ENCODE measurements at regions not wholly inside any gene's neighbourhood (a gene's known extent, or its start where the extent isn't known, plus 50 kb on each side); places are given as distances from the start of the nearest gene placed in this dataset.

DNA sequence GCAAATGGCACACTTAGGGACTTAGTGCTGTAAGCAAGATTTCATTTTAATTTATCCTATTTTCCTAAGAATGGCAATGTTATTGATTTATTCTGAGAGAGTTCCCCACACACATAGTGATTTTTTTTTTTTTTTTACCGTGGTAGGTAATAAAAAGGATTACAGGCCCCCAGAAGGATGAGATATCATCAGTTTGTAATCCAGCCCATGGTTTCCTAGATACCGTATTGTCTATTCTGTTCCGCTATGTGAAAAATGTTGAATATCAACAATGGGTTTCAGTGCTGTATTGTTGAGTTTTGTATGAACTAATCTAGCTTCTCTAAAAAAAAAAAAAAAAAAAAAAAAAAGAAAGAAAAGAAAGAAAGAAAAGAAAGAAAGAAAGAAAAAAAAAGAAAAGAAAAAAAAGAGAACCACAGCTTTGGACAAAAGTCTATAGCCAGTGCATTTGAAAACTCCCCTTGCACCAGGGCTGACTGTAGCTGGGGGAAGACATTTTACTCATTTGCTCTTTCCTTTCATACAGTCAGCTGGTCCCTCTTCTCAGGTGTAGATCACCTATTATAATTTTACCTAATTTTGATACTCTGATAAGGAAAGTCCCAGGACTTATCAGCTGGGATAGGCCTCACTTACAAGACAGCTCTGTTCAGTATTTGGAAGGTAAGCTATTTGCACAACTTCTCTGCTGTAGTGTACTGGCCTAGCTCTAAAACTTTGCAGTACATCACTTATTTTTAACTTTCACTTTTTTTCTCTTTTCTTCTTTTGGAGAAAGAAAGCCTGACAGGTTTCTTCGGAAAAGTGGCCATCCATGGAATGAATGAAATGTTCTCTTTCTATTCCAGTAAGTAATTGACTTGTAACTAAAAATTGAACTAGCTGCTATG is 101.4 kb upstream of the SOX2 start:
- no peaks in the 10 kb centered on the region for H3F3A ChIP-seq (ENCODE audit: low read length, unreplicated experiment)
- no peaks in the 10 kb centered on the region for H3K36me3 ChIP-seq (ENCODE audit: low read depth, low read length)
- H4K20me1 ChIP-seq (ENCODE audit: low read length): no peaks in the 10 kb centered on the region
- ATAC-seq (no peak), DNase-seq (no peak)
- BruUV-seq (replicated peaks): no TSS peak
- no peak overlapping the region for H3K4me2 ChIP-seq (ENCODE audit: low read length)
- H3K9me2 ChIP-seq (replicated peaks; ENCODE audit: low read length): no peaks in the 10 kb centered on the region
- POLR2A ChIA-PET (ENCODE audit: unreplicated experiment): no interaction called here
- H3K79me2 ChIP-seq (ENCODE audit: low read length): no peaks in the 10 kb centered on the region
- no peaks in the 10 kb centered on the region for H3K9me3 ChIP-seq (ENCODE audit: low read length)
- H3K4me3 ChIP-seq (ENCODE audit: low read length): no peak overlapping the region
- H2AFZ ChIP-seq (ENCODE audit: low read length): no peak overlapping the region
- no peaks in the 10 kb centered on the region for H3K4me1 ChIP-seq (ENCODE audit: insufficient read depth, low read length)
- no peak overlapping the region for H3K27ac ChIP-seq (ENCODE audit: low read length)
- intact Hi-C loops (cut with micrococcal nuclease): no loop called here
- CTCF ChIA-PET: no interaction called here
- peaks cover 44% of the 10 kb centered on the region for H3K27me3 ChIP-seq (ENCODE audit: low read length)
- TF ChIP-seq, protein P1, sequence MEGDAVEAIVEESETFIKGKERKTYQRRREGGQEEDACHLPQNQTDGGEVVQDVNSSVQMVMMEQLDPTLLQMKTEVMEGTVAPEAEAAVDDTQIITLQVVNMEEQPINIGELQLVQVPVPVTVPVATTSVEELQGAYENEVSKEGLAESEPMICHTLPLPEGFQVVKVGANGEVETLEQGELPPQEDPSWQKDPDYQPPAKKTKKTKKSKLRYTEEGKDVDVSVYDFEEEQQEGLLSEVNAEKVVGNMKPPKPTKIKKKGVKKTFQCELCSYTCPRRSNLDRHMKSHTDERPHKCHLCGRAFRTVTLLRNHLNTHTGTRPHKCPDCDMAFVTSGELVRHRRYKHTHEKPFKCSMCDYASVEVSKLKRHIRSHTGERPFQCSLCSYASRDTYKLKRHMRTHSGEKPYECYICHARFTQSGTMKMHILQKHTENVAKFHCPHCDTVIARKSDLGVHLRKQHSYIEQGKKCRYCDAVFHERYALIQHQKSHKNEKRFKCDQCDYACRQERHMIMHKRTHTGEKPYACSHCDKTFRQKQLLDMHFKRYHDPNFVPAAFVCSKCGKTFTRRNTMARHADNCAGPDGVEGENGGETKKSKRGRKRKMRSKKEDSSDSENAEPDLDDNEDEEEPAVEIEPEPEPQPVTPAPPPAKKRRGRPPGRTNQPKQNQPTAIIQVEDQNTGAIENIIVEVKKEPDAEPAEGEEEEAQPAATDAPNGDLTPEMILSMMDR (conservative IDR thresholded peaks at IDR 0.05; ENCODE audit: low read depth, low read length): no peak
- TF ChIP-seq EZH2phosphoT487 (IDR thresholded peaks at IDR 0.05; ENCODE audit: borderline replicate concordance, low read length) (no peak), EZH2 (IDR thresholded peaks at IDR 0.05; ENCODE audit: low read length, unreplicated experiment) (no peak)
- no peak overlapping the region for H3K9ac ChIP-seq (ENCODE audit: low read length)

DNA sequence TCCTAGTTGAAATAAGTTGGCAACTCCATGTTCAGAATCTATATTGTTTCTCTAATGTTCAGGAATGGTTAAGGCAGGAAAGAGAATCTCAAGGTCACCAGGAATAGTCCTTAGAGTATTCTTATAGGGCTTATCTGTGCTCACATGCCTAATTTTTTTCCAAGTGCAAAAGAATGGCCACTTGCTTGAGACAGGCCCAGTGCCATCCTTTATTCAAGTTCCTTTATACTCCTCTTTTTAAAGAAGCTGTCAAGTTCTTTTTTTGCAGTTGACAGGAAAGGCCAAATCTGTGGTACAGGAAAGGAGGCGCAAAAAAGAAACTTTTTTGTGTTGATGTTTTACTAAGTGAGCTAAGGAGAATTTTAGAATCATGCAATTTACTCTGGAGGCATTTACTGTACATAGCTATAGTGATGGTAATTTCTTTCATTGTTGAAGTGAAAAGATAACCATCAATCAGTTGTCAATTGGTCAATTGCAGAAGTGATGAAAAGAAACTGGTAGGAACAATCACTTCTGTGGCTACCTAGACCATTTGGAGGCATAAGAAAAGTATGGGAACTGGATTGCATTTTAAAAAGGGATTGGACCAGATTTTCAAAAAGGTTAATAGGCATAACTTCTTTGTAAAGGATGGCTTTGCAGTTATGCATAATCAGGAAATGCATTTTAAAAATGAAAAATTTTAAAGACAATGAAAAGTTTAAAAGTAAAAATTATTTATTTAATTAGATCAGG is 102.5 kb upstream of the SOX2 start:
- CTCF ChIA-PET: no interaction called here
- Histone ChIP-seq H3K4me3 (ENCODE audit: low read length) (no peak overlapping the region), H3K79me2 (ENCODE audit: low read length) (no peaks in the 10 kb centered on the region), H3K36me3 (ENCODE audit: low read depth, low read length) (no peaks in the 10 kb centered on the region), H3K4me1 (ENCODE audit: insufficient read depth, low read length) (no peaks in the 10 kb centered on the region), H3K27me3 (ENCODE audit: low read length) (peaks cover 52% of the 10 kb centered on the region), H2AFZ (ENCODE audit: low read length) (no peak overlapping the region), H3K9me3 (ENCODE audit: low read length) (no peaks in the 10 kb centered on the region), H3F3A (ENCODE audit: low read length, unreplicated experiment) (no peaks in the 10 kb centered on the region), H3K9ac (ENCODE audit: low read length) (no peak overlapping the region), H3K9me2 (replicated peaks; ENCODE audit: low read length) (no peaks in the 10 kb centered on the region), H3K27ac (ENCODE audit: low read length) (no peak overlapping the region), H4K20me1 (ENCODE audit: low read length) (no peaks in the 10 kb centered on the region), H3K4me2 (ENCODE audit: low read length) (no peak overlapping the region)
- ATAC-seq: no peak
- POLR2A ChIA-PET (ENCODE audit: unreplicated experiment): no interaction called here
- DNase-seq: no peak
- intact Hi-C loops (cut with micrococcal nuclease): no loop called here
- TF ChIP-seq EZH2phosphoT487 (IDR thresholded peaks at IDR 0.05; ENCODE audit: borderline replicate concordance, low read length) (no peak), EZH2 (IDR thresholded peaks at IDR 0.05; ENCODE audit: low read length, unreplicated experiment) (no peak)
- TF ChIP-seq, protein P1 (conservative IDR thresholded peaks at IDR 0.05; ENCODE audit: low read depth, low read length): no peak
- BruUV-seq (replicated peaks): no TSS peak

DNA sequence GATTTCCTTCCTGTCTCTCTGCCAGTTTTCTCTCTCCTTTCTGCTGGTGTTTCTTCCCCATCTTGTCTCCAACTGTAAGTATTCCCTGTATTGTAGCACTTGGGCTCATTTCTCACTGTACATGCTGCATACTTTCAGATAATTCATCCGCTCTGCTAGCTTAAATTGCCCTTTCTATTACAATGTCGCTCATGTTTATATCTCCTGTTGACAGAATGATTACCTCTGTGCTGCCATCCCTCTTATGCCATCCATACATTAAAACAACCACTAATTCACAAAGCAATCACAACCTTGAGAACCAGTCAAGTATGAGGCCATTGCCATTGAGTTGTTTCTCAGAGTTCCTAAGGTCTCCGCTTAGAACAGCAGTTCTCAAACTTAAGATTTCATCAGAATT is 107.5 kb upstream of the SOX2 start:
- no peak overlapping the region for H3K4me3 ChIP-seq (ENCODE audit: low read length)
- no peaks in the 10 kb centered on the region for H3K79me2 ChIP-seq (ENCODE audit: low read length)
- CTCF ChIA-PET: no interaction called here
- H3K9me2 ChIP-seq (replicated peaks; ENCODE audit: low read length): no peaks in the 10 kb centered on the region
- no peaks in the 10 kb centered on the region for H3K4me1 ChIP-seq (ENCODE audit: insufficient read depth, low read length)
- no peaks in the 10 kb centered on the region for H3K9me3 ChIP-seq (ENCODE audit: low read length)
- peaks cover 28% of the 10 kb centered on the region for H3K27me3 ChIP-seq (ENCODE audit: low read length)
- no peak for ATAC-seq
- TF ChIP-seq, protein P1 (conservative IDR thresholded peaks at IDR 0.05; ENCODE audit: low read depth, low read length): no peak
- TF ChIP-seq EZH2 (IDR thresholded peaks at IDR 0.05; ENCODE audit: low read length, unreplicated experiment) (no peak), EZH2phosphoT487 (IDR thresholded peaks at IDR 0.05; ENCODE audit: borderline replicate concordance, low read length) (no peak)
- H3K27ac ChIP-seq (ENCODE audit: low read length): no peak overlapping the region
- POLR2A ChIA-PET (ENCODE audit: unreplicated experiment): no interaction called here
- no peak overlapping the region for H3K4me2 ChIP-seq (ENCODE audit: low read length)
- BruUV-seq (replicated peaks): no TSS peak
- DNase-seq: no peak
- no peak overlapping the region for H2AFZ ChIP-seq (ENCODE audit: low read length)
- intact Hi-C loops (cut with micrococcal nuclease): no loop called here
- H4K20me1 ChIP-seq (ENCODE audit: low read length): no peaks in the 10 kb centered on the region
- H3F3A ChIP-seq (ENCODE audit: low read length, unreplicated experiment): no peaks in the 10 kb centered on the region
- H3K36me3 ChIP-seq (ENCODE audit: low read depth, low read length): no peaks in the 10 kb centered on the region
- H3K9ac ChIP-seq (ENCODE audit: low read length): no peak overlapping the region
